ENCODE measurements at regions not wholly inside any gene's neighbourhood (a gene's known extent, or its start where the extent isn't known, plus 50 kb on each side); places are given as distances from the start of the nearest gene placed in this dataset.

GRCh38 chr4:163048447-163048846, 118.2 kb downstream of the NAF1 start:
- no peak for TF ChIP-seq EP300 (IDR thresholded peaks at IDR 0.05)
- no peak for TF ChIP-seq POLR2A (IDR thresholded peaks at IDR 0.05)
